Gastroesophageal sphincter (tissue), 3 donors: ENCODE measurements at regions not wholly inside any gene's neighbourhood (a gene's known extent, or its start where the extent isn't known, plus 50 kb on each side); places are given as distances from the start of the nearest gene placed in this dataset.

ENCODE experiments used
- POLR2AphosphoS5 ChIP-seq: sonication (generic); formaldehyde crosslinking; IDR thresholded peaks from one replicate; pipeline ENCODE4 v1.6.1; 2017; ENCODE audit warnings: antibody characterized with exemption
- TF ChIP-seq, protein P1 (sequence below), 4 experiments: fragments of 200-600 bp in 2 of 4; fragments of 450-650 bp in 2 of 4; sonication (generic) in 1 of 4; IDR thresholded peaks; one replicate each; pipeline ENCODE4 v1.5.1; 2017 to 2019; ENCODE audit warnings: antibody characterized with exemption in 4 of 4, mild to moderate bottlenecking in 2 of 4, moderate library complexity in 2 of 4

DNA sequence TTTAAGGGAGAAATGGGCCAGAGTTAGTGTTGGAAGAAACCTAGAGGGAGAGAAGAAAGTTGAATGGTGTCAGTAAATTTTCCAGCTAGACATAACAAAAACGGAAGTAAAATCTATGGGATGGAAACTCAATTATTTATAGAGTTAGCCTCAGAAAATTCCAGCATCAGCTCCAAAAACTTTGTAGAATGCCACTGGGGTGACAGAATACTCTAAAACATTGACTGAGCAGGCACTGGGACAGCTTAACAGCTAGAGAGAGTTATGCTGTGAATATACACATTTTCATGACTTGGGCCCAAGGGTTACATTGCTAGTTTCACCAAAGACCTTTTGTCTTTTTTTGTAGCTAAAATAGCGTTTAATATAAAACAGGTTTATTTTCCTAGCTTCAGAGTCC, 226.3 kb downstream of the PHLDA1 start:
- TF ChIP-seq POLR2AphosphoS5, result no peak
- TF ChIP-seq, protein P1, sequence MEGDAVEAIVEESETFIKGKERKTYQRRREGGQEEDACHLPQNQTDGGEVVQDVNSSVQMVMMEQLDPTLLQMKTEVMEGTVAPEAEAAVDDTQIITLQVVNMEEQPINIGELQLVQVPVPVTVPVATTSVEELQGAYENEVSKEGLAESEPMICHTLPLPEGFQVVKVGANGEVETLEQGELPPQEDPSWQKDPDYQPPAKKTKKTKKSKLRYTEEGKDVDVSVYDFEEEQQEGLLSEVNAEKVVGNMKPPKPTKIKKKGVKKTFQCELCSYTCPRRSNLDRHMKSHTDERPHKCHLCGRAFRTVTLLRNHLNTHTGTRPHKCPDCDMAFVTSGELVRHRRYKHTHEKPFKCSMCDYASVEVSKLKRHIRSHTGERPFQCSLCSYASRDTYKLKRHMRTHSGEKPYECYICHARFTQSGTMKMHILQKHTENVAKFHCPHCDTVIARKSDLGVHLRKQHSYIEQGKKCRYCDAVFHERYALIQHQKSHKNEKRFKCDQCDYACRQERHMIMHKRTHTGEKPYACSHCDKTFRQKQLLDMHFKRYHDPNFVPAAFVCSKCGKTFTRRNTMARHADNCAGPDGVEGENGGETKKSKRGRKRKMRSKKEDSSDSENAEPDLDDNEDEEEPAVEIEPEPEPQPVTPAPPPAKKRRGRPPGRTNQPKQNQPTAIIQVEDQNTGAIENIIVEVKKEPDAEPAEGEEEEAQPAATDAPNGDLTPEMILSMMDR (IDR thresholded peaks at IDR 0.05), result no peak
